B cell (primary cell): ENCODE measurements at regions not wholly inside any gene's neighbourhood (a gene's known extent, or its start where the extent isn't known, plus 50 kb on each side); places are given as distances from the start of the nearest gene placed in this dataset.

Experiments used
- ATAC-seq: fragments of 200-7000 bp; cut with Tn5 transposase; one replicate; pipeline ENCODE4 v1.10.0; 2021; ENCODE audit warnings: low read depth, mild to moderate bottlenecking, moderate number of reproducible peaks, moderate library complexity
- CTCF ChIA-PET: fragments of 350-600 bp; sonication (Branson Sonifier 250); formaldehyde crosslinking; loops from one replicate; lab custom pipeline; 2021; ENCODE audit warnings: antibody characterized with exemption, inconsistent platforms; lab: Charles Lee
- POLR2A ChIA-PET: fragments of 350-600 bp; sonication (Branson Sonifier 250); formaldehyde crosslinking; loops from one replicate; lab custom pipeline; 2021; ENCODE audit warnings: antibody characterized with exemption; lab: Charles Lee
- DNase-seq: peaks from one replicate; pipeline ENCODE4 v3.0.0; 2013
- H2AFZ ChIP-seq: 2 replicates; pipeline ENCODE4 v1.6.1; 2012; ENCODE audit warnings: mild to moderate bottlenecking, low read depth, low read length; ENCODE audit not compliant: insufficient read depth, poor library complexity, severe bottlenecking
- H3K27ac ChIP-seq, 2 donors: 1 replicate in 1 of 2; 2 replicates in 1 of 2; pipeline ENCODE4 v1.5.1; 2012 to 2013; ENCODE audit warnings: low read length in 2 of 2, mild to moderate bottlenecking in 2 of 2, moderate library complexity in 1 of 2
- H3K27me3 ChIP-seq, 4 experiments: fragments of 200-600 bp in 1 of 4; sonication (generic) in 1 of 4; replicated peaks in 1 of 4; 1 replicate in 2 of 4; 2 replicates in 2 of 4; pipeline versions ENCODE4 v1.6.1 to v1.7.0; 2013 to 2016; ENCODE audit warnings: low read length in 3 of 4, mild to moderate bottlenecking in 2 of 4, mixed read lengths in 1 of 4, moderate library complexity in 1 of 4; ENCODE audit not compliant: insufficient read depth in 4 of 4, control insufficient read depth in 3 of 4; ENCODE audit errors: control extremely low read depth in 1 of 4
- H3K36me3 ChIP-seq, 2 experiments: replicated peaks in 1 of 2; 1 replicate in 1 of 2; 2 replicates in 1 of 2; pipeline versions ENCODE4 v1.6.1 to v1.7.1; 2013; ENCODE audit warnings: low read length in 1 of 2; ENCODE audit not compliant: insufficient read depth in 2 of 2, control insufficient read depth in 1 of 2; ENCODE audit errors: control extremely low read depth in 1 of 2, extremely low read depth in 1 of 2
- H3K4me1 ChIP-seq, 2 donors: fragments of 200-600 bp in 1 of 2; sonication (generic) in 1 of 2; 1 replicate in 1 of 2; 2 replicates in 1 of 2; pipeline versions ENCODE4 v1.5.1 to v1.6.1; 2013 to 2017; ENCODE audit warnings: low read length in 2 of 2; ENCODE audit not compliant: control insufficient read depth in 2 of 2, insufficient read depth in 2 of 2
- H3K4me2 ChIP-seq: replicated peaks from 2 replicates; pipeline ENCODE3; 2012; ENCODE audit warnings: mild to moderate bottlenecking, low read depth, low read length; ENCODE audit not compliant: poor library complexity, severe bottlenecking
- H3K4me3 ChIP-seq, 5 experiments: fragments of 200-600 bp in 1 of 5; sonication (generic) in 1 of 5; 1 replicate in 3 of 5; 2 replicates in 2 of 5; pipeline versions ENCODE4 v1.5.1 to v1.7.0; 2011 to 2016; ENCODE audit warnings: low read length in 4 of 5, mild to moderate bottlenecking in 4 of 5, low read depth in 2 of 5, control low read depth in 1 of 5, moderate library complexity in 1 of 5; ENCODE audit not compliant: insufficient read depth in 1 of 5; ENCODE audit errors: control extremely low read depth in 1 of 5, extremely low read depth in 1 of 5
- H3K79me2 ChIP-seq: fragments of 200-600 bp; sonication (generic); one replicate; pipeline ENCODE4 v1.6.0; 2016; ENCODE audit warnings: low read length; ENCODE audit not compliant: control insufficient read depth, insufficient read depth
- H3K9ac ChIP-seq: fragments of 200-600 bp; sonication (generic); 2 replicates; pipeline ENCODE4 v1.6.1; 2017; ENCODE audit warnings: mild to moderate bottlenecking, low read length, moderate library complexity
- H3K9me3 ChIP-seq, 3 donors: one replicate each; pipeline versions ENCODE4 v1.6.1 to v1.7.1; 2013; ENCODE audit warnings: low read length in 2 of 3; ENCODE audit not compliant: control insufficient read depth in 2 of 3, insufficient read depth in 1 of 3; ENCODE audit errors: control extremely low read depth in 1 of 3
- H4K20me1 ChIP-seq: 2 replicates; pipeline ENCODE4 v1.6.0; 2012; ENCODE audit warnings: mild to moderate bottlenecking, low read length; ENCODE audit not compliant: insufficient read depth, control insufficient read depth, poor library complexity, severe bottlenecking
- H3K27ac Mint-ChIP-seq: one replicate; pipeline ENCODE4 v1.8.0; 2021; ENCODE audit warnings: mixed read lengths
- H3K27me3 Mint-ChIP-seq: one replicate; pipeline ENCODE4 v1.8.0; 2021; ENCODE audit warnings: mixed read lengths
- H3K4me1 Mint-ChIP-seq: one replicate; pipeline ENCODE4 v1.8.0; 2021; ENCODE audit warnings: mixed read lengths
- H3K4me3 Mint-ChIP-seq: one replicate; pipeline ENCODE4 v1.8.0; 2021; ENCODE audit warnings: mixed read lengths
- H3K9me3 Mint-ChIP-seq: one replicate; pipeline ENCODE4 v1.8.0; 2022; ENCODE audit warnings: mixed read lengths; ENCODE audit not compliant: insufficient read depth
- EZH2 ChIP-seq: IDR thresholded peaks from 2 replicates; pipeline ENCODE4 v1.6.1; 2012; ENCODE audit warnings: borderline replicate concordance, low read depth, mild to moderate bottlenecking, moderate library complexity, low read length; ENCODE audit not compliant: insufficient read depth, poor library complexity, severe bottlenecking
- WGBS: methylation state at CpG from one replicate; pipeline ENCODE4 v1.1.5; 2013; ENCODE audit warnings: missing lambda C conversion rate; ENCODE audit not compliant: insufficient coverage; 5-methylcytosine and 5-hydroxymethylcytosine counted together
- intact Hi-C: fragments of 100-400 bp; cut with micrococcal nuclease; formaldehyde crosslinking; loops from one replicate; pipeline ENCODE4 v1.10.0; 2022
- TF ChIP-seq, protein P1 (sequence below): fragments of 200-600 bp; IDR thresholded peaks from one replicate; pipeline ENCODE4 v1.8.0; 2022; ENCODE audit warnings: antibody characterized with exemption, mild to moderate bottlenecking

DNA sequence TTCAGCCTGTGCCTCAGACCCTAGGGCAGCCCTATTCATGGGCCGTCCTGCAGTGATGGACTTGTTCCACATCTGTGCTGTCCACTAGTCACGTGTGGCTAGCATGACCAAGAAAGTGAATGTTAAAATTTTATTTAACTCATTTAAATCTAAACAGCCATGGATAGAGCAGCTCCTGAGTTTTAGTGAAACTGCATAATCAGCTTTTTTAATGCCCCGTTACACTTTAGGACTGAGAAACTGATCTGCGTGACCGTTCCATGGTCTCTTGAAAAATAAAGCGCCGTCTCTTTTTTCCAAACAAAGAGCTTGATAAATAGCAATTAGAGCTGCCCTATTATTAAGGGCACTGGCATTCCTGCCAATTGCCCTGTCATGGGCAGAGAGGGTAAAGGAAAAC, 76.5 kb upstream of the SNX19 start:
- Mint-ChIP-seq H3K4me1 (no peaks in the 10 kb centered on the region), H3K27me3 (no peaks in the 10 kb centered on the region), H3K27ac (no peak overlapping the region), H3K4me3 (no peak overlapping the region), H3K9me3 (no peaks in the 10 kb centered on the region)
- 100% methylated on average over 5 of the region's 7 CpGs for WGBS
- Histone ChIP-seq H3K9ac (no peak overlapping the region), H3K9me3 (no peaks in the 10 kb centered on the region), H3K4me2 (no peak overlapping the region), H3K27ac (no peak overlapping the region), H3K79me2 (no peaks in the 10 kb centered on the region), H2AFZ (no peak overlapping the region), H3K4me3 (no peak overlapping the region), H4K20me1 (no peaks in the 10 kb centered on the region), H3K27me3 (no peaks in the 10 kb centered on the region), H3K36me3 (no peaks in the 10 kb centered on the region), H3K4me1 (no peaks in the 10 kb centered on the region)
- ChIA-PET POLR2A (no interaction called here), CTCF (no interaction called here)
- TF ChIP-seq, protein P1, sequence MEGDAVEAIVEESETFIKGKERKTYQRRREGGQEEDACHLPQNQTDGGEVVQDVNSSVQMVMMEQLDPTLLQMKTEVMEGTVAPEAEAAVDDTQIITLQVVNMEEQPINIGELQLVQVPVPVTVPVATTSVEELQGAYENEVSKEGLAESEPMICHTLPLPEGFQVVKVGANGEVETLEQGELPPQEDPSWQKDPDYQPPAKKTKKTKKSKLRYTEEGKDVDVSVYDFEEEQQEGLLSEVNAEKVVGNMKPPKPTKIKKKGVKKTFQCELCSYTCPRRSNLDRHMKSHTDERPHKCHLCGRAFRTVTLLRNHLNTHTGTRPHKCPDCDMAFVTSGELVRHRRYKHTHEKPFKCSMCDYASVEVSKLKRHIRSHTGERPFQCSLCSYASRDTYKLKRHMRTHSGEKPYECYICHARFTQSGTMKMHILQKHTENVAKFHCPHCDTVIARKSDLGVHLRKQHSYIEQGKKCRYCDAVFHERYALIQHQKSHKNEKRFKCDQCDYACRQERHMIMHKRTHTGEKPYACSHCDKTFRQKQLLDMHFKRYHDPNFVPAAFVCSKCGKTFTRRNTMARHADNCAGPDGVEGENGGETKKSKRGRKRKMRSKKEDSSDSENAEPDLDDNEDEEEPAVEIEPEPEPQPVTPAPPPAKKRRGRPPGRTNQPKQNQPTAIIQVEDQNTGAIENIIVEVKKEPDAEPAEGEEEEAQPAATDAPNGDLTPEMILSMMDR, result no peak
- TF ChIP-seq EZH2, result no peak
- intact Hi-C loops, result no loop called here
- no peak for DNase-seq
- ATAC-seq, result no peak

DNA sequence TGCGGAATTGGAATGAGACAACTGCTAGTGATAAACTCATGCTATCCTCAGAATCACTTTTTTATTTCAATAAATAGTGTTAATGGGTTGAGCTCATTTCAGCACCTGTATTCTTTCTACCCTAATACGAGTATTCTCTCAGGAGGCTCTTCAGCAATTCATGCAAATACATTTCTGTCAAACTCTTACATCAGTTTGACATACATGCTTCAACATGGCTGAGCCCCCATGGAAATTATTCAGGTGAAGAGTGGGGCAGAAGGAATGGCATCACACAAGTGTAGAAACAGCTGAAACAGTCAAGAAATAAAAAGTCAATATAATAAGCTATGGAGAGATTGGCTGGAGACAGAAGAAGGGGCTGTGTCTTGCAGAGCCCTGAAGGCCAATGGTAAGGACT, 77.8 kb upstream of the SNX19 start:
- no peaks in the 10 kb centered on the region for H3K36me3 ChIP-seq
- no peak overlapping the region for H3K4me3 Mint-ChIP-seq
- no peaks in the 10 kb centered on the region for H3K27me3 Mint-ChIP-seq
- DNase-seq (no peak), ATAC-seq (no peak)
- no peaks in the 10 kb centered on the region for H3K9me3 Mint-ChIP-seq
- TF ChIP-seq EZH2, result no peak
- TF ChIP-seq, protein P1, result no peak
- H3K27ac ChIP-seq, result no peak overlapping the region
- WGBS, result no CpG with 5 or more reads among the region's 2 CpGs
- no peak overlapping the region for H3K4me3 ChIP-seq
- H3K4me1 Mint-ChIP-seq, result no peaks in the 10 kb centered on the region
- ChIA-PET POLR2A (no interaction called here), CTCF (no interaction called here)
- H3K9ac ChIP-seq, result no peak overlapping the region
- H2AFZ ChIP-seq, result no peak overlapping the region
- no peaks in the 10 kb centered on the region for H3K79me2 ChIP-seq
- H3K27ac Mint-ChIP-seq, result no peak overlapping the region
- H3K9me3 ChIP-seq, result no peaks in the 10 kb centered on the region
- no peaks in the 10 kb centered on the region for H3K4me1 ChIP-seq
- intact Hi-C loops, result no loop called here
- no peaks in the 10 kb centered on the region for H3K27me3 ChIP-seq
- no peaks in the 10 kb centered on the region for H4K20me1 ChIP-seq
- H3K4me2 ChIP-seq, result no peak overlapping the region
